ENCODE measurements at regions not wholly inside any gene's neighbourhood (a gene's known extent, or its start where the extent isn't known, plus 50 kb on each side); places are given as distances from the start of the nearest gene placed in this dataset.

GRCh38 chr9:90032296-90033027 is 427.6 kb downstream of the GADD45G start:
- TF ChIP-seq, protein P1, sequence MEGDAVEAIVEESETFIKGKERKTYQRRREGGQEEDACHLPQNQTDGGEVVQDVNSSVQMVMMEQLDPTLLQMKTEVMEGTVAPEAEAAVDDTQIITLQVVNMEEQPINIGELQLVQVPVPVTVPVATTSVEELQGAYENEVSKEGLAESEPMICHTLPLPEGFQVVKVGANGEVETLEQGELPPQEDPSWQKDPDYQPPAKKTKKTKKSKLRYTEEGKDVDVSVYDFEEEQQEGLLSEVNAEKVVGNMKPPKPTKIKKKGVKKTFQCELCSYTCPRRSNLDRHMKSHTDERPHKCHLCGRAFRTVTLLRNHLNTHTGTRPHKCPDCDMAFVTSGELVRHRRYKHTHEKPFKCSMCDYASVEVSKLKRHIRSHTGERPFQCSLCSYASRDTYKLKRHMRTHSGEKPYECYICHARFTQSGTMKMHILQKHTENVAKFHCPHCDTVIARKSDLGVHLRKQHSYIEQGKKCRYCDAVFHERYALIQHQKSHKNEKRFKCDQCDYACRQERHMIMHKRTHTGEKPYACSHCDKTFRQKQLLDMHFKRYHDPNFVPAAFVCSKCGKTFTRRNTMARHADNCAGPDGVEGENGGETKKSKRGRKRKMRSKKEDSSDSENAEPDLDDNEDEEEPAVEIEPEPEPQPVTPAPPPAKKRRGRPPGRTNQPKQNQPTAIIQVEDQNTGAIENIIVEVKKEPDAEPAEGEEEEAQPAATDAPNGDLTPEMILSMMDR (IDR thresholded peaks at IDR 0.05), result no peak
- Histone ChIP-seq H3K36me3 (ENCODE audit: low read depth) (no peaks in the 10 kb centered on the region), H3K4me3 (no peak overlapping the region), H3K4me1 (ENCODE audit: low read depth) (no peaks in the 10 kb centered on the region), H3K9me3 (no peaks in the 10 kb centered on the region)
- no peak for ATAC-seq
- DNase-seq, result no peak
- intact Hi-C loops (cut with DNase I, micrococcal nuclease), result no loop called here

DNA sequence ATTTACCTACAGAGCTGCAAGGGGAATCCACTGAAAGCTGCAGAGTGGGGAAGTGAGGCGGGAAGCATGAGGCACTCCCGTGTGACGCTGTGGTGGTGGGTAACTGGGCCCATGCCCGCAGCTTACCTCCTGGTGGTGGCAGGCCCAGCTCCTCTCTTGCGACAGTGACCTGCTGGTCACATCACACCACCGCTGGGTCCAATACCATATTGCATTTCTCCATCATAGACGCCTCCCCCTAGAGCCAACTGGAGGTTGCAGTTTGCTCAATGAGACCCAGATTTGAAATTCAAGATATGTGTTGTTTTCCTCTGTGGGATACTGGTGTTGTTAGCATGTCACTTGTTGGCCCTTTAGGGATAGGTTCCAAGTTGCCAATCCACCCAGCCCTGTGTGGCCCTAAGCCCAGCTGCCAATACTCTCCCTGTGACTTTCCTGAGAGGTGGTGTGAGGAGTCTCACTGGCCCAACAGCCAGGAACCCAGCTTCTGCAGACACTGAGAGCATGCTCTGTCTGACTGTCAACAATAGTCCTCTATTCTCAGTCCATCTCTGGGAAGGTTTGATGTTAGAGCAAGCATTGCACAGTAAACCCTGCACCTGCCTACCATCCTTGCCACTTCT is 428.3 kb downstream of the GADD45G start:
- TF ChIP-seq, protein P1 (IDR thresholded peaks at IDR 0.05), result no peak
- Histone ChIP-seq H3K36me3 (ENCODE audit: low read depth) (no peaks in the 10 kb centered on the region), H3K9me3 (no peaks in the 10 kb centered on the region), H3K4me1 (ENCODE audit: low read depth) (no peaks in the 10 kb centered on the region), H3K4me3 (no peak overlapping the region)
- DNase-seq (no peak), ATAC-seq (no peak)
- intact Hi-C loops (cut with DNase I, micrococcal nuclease), result no loop called here

DNA sequence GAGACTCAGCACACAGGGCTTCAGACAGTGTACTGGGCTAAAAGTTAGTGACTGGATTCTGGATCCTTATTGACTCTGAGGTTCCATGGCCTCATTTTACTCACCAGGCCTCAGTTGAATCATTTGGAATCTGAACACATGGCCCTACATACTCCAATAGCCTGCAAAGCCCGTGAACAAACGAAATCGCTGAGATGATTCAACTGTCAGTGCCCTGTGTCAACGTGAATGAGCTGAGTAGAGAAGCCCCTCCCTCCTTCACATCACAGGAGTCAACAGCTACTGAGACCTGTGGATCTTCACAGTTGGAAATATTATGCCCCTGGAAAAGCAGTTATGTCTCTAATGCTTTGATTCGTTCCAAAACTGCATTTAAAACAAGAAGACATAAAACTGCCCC is 429.3 kb downstream of the GADD45G start:
- no peaks in the 10 kb centered on the region for H3K9me3 ChIP-seq
- DNase-seq, result no peak
- no peaks in the 10 kb centered on the region for H3K4me1 ChIP-seq (ENCODE audit: low read depth)
- no peaks in the 10 kb centered on the region for H3K36me3 ChIP-seq (ENCODE audit: low read depth)
- TF ChIP-seq, protein P1 (IDR thresholded peaks at IDR 0.05), result no peak
- ATAC-seq, result no peak
- no peak overlapping the region for H3K4me3 ChIP-seq
- intact Hi-C loops (cut with DNase I, micrococcal nuclease), result no loop called here

GRCh38 chr9:90035471-90035870 is 430.7 kb downstream of the GADD45G start:
- H3K9me3 ChIP-seq, result no peaks in the 10 kb centered on the region
- no peaks in the 10 kb centered on the region for H3K36me3 ChIP-seq (ENCODE audit: low read depth)
- intact Hi-C loops (cut with DNase I, micrococcal nuclease), result no loop called here
- H3K4me1 ChIP-seq (ENCODE audit: low read depth), result no peaks in the 10 kb centered on the region
- TF ChIP-seq, protein P1 (IDR thresholded peaks at IDR 0.05), result no peak
- ATAC-seq (no peak), DNase-seq (no peak)
- no peak overlapping the region for H3K4me3 ChIP-seq

GRCh38 chr9:90037146-90037797 is 432.5 kb downstream of the GADD45G start:
- TF ChIP-seq, protein P1 (IDR thresholded peaks at IDR 0.05), result no peak
- intact Hi-C loops (cut with DNase I, micrococcal nuclease), result no loop called here
- H3K4me3 ChIP-seq, result no peak overlapping the region
- no peaks in the 10 kb centered on the region for H3K36me3 ChIP-seq (ENCODE audit: low read depth)
- H3K9me3 ChIP-seq, result no peaks in the 10 kb centered on the region
- DNase-seq (no peak), ATAC-seq (no peak)
- no peaks in the 10 kb centered on the region for H3K4me1 ChIP-seq (ENCODE audit: low read depth)
